RWPE2 (cell line): ENCODE measurements at regions not wholly inside any gene's neighbourhood (a gene's known extent, or its start where the extent isn't known, plus 50 kb on each side); places are given as distances from the start of the nearest gene placed in this dataset.
A peak's percentile ranks its signal among the peaks of the same experiment; 100 is the strongest.

ENCODE experiments used
- ATAC-seq: fragments of 200-7000 bp; cut with Tn5 transposase; 3 replicates; pipeline ENCODE4 v1.9.1; 2021; ENCODE audit warnings: low read depth
- DNase-seq: peaks from one replicate; pipeline ENCODE4 v3.0.0-alpha.2; 2020; ENCODE audit warnings: low spot score
- H3K27ac ChIP-seq: fragments of 450-650 bp; 2 replicates; pipeline ENCODE4 v1.5.1; 2017; ENCODE audit warnings: mild to moderate bottlenecking; ENCODE audit not compliant: poor library complexity, severe bottlenecking
- H3K27me3 ChIP-seq: fragments of 250-450 bp; sonication (Bioruptor Pico); 2 replicates; pipeline ENCODE4 v1.5.1; 2021; ENCODE audit warnings: mild to moderate bottlenecking, moderate library complexity; ENCODE audit not compliant: insufficient read depth, poor library complexity, severe bottlenecking
- H3K36me3 ChIP-seq: fragments of 250-450 bp; sonication (Bioruptor Pico); 2 replicates; pipeline ENCODE4 v1.5.1; 2020; ENCODE audit warnings: low read depth, mild to moderate bottlenecking, moderate library complexity
- H3K4me1 ChIP-seq: fragments of 250-450 bp; sonication (Bioruptor Pico); 2 replicates; pipeline ENCODE4 v1.5.1; 2021; ENCODE audit warnings: mild to moderate bottlenecking, moderate library complexity; ENCODE audit not compliant: insufficient read depth, poor library complexity, severe bottlenecking
- H3K4me3 ChIP-seq: fragments of 250-450 bp; sonication (Bioruptor Pico); 2 replicates; pipeline ENCODE4 v1.5.1; 2021; ENCODE audit warnings: mild to moderate bottlenecking, moderate library complexity; ENCODE audit not compliant: severe bottlenecking
- H3K9me3 ChIP-seq: fragments of 250-450 bp; sonication (Bioruptor Pico); 2 replicates; pipeline ENCODE4 v1.5.1; 2021; ENCODE audit warnings: mild to moderate bottlenecking, moderate library complexity; ENCODE audit not compliant: severe bottlenecking
- CTCF ChIP-seq: fragments of 450-650 bp; IDR thresholded peaks from one replicate; pipeline ENCODE4 v1.5.1; 2017; ENCODE audit warnings: mild to moderate bottlenecking, moderate library complexity; ENCODE audit not compliant: poor library complexity, severe bottlenecking

DNA sequence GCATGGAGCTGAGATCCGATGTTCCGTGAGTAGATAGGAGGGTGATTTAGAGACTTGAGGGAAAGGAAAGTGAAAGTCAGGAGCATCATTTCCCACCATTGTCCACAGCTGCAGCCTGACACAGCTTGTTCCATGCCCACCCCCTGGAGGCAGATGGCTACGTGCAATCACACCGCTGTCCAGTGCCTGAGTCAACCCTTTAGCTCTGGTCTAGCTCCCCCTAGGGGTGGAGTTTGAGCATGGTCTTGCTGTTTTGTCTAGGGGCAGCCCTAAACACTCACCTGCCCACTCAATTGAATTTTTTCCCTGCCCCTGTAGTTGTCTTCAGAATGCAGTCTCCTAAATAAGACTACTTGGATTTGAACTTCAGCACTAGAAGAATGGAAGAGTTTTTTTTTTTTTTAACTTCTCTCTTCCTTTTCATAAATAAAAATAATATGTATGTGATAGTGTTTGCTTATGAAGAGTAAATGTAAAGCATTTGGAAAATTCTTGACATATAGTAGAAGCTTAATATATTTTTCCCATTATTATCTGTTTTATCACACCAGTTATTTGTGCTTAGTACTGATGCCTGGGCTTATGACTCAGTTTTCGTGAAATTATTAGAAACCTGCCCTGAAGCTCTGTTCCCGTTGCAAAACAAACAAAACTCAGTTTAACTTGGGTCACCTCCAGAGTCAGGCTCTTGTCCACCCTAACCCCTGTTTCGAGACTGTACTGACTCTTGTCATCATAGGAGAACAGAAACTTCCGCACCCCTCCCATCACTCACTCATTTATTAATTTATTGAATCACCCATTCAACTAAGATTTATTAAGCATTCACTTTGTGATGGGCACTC, 814.8 kb downstream of the MAFB start:
- H3K27me3 ChIP-seq = no peaks in the 10 kb centered on the region
- H3K36me3 ChIP-seq = no peaks in the 10 kb centered on the region
- DNase-seq (peak; percentile 78), ATAC-seq (peak; percentile 55; the same call in 2 of the 3 replicates)
- peak; percentile 87 for TF ChIP-seq CTCF
- no peak overlapping the region for H3K27ac ChIP-seq
- peaks cover 8% of the 10 kb centered on the region for H3K4me1 ChIP-seq
- H3K9me3 ChIP-seq = no peaks in the 10 kb centered on the region
- no peak overlapping the region for H3K4me3 ChIP-seq

DNA sequence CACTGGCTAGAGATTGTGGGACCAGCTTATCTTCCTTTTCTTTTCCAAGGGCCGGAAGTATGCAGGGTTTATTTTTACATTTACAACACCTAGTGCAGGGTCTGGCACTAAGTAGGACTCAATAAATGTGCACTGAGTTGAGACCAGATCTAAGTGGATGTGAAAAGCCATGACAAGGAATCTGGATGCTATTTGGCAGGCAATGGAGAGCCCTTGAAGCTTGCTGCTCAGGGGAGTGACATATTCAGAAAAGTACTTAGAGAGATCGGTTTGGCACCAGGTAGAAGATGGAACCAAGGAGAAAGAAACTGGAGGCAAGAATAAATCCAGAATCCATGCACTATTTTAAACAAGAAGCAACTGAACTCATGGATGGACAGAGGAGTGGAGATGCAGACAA, 815.8 kb downstream of the MAFB start:
- ATAC-seq (no peak), DNase-seq (no peak)
- Histone ChIP-seq H3K4me3 (no peak overlapping the region), H3K4me1 (peaks cover 3% of the 10 kb centered on the region), H3K27me3 (no peaks in the 10 kb centered on the region), H3K9me3 (no peaks in the 10 kb centered on the region), H3K27ac (no peak overlapping the region), H3K36me3 (no peaks in the 10 kb centered on the region)
- TF ChIP-seq CTCF = no peak

GRCh38 chr20:39871013-39871412, 818.0 kb downstream of the MAFB start:
- Histone ChIP-seq H3K4me1 (peaks cover 3% of the 10 kb centered on the region), H3K9me3 (no peaks in the 10 kb centered on the region), H3K27ac (no peak overlapping the region), H3K27me3 (no peaks in the 10 kb centered on the region), H3K36me3 (no peaks in the 10 kb centered on the region), H3K4me3 (no peak overlapping the region)
- ATAC-seq (no peak), DNase-seq (no peak)
- TF ChIP-seq CTCF = no peak

GRCh38 chr20:39865446-39865845, 823.6 kb downstream of the MAFB start:
- Histone ChIP-seq H3K9me3 (no peaks in the 10 kb centered on the region), H3K36me3 (no peaks in the 10 kb centered on the region), H3K27ac (no peak overlapping the region), H3K27me3 (no peaks in the 10 kb centered on the region), H3K4me1 (no peaks in the 10 kb centered on the region), H3K4me3 (no peak overlapping the region)
- no peak for ATAC-seq
- DNase-seq = no peak
- no peak for TF ChIP-seq CTCF

GRCh38 chr20:39862470-39862891, 826.6 kb downstream of the MAFB start:
- Histone ChIP-seq H3K27me3 (no peaks in the 10 kb centered on the region), H3K9me3 (no peaks in the 10 kb centered on the region), H3K4me3 (no peak overlapping the region), H3K4me1 (no peaks in the 10 kb centered on the region), H3K27ac (no peak overlapping the region), H3K36me3 (no peaks in the 10 kb centered on the region)
- ATAC-seq (no peak), DNase-seq (no peak)
- no peak for TF ChIP-seq CTCF
